Loucy (cell line): ENCODE measurements at regions not wholly inside any gene's neighbourhood (a gene's known extent, or its start where the extent isn't known, plus 50 kb on each side); places are given as distances from the start of the nearest gene placed in this dataset.

Source experiments
- CTCF ChIP-seq: fragments of 200-600 bp; sonication (generic); conservative IDR thresholded peaks from 2 replicates; pipeline ENCODE4 v1.5.1; 2014; ENCODE audit warnings: mild to moderate bottlenecking, antibody characterized with exemption, low read length
- EZH2phosphoT487 ChIP-seq: fragments of 200-600 bp; IDR thresholded peaks from 2 replicates; pipeline ENCODE4 v1.6.1; 2018; ENCODE audit warnings: antibody characterized with exemption, mild to moderate bottlenecking, moderate library complexity, borderline replicate concordance

DNA sequence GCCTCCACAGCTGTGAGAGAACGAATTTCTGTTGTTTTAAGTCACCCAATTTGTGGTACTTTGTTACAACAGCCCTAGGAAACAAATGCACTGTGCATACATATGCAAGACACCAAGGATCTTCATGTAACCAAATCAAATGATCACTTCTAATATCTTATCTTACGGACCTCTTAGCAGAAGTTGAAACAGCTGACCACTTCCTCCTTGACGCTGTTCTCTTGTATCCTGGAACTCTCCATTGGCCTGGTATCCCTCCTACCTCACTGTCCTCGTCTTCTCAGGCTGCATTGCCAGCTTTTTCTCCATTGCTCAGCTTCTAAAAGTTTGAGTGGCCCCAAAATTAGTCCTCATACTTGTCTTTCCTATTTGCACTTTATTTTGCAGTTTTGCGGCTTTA lies 200.4 kb downstream of the DLEU7 start:
- TF ChIP-seq CTCF (no peak), EZH2phosphoT487 (no peak)
